ENCODE measurements at regions not wholly inside any gene's neighbourhood (a gene's known extent, or its start where the extent isn't known, plus 50 kb on each side); places are given as distances from the start of the nearest gene placed in this dataset.

- H4K5ac ChIP-seq (ENCODE audit: low read depth, low read length), result no peak overlapping the region
- in situ Hi-C loops (cut with MboI; ENCODE audit: low sequenced_read_pairs), result no loop called here
- no peak overlapping the region for H2AFZ ChIP-seq (replicated peaks; ENCODE audit: low read length, poor library complexity)
- no TSS peak for BruUV-seq (replicated peaks)
- H3K36me3 ChIP-seq (ENCODE audit: control insufficient read depth, insufficient read depth, low read length), result no peaks in the 10 kb centered on the region
- no peak overlapping the region for H3K4me3 ChIP-seq (ENCODE audit: insufficient read depth, low read depth, low read length)
- dilution Hi-C loops (cut with HindIII; ENCODE audit: low sequenced_read_pairs, unreplicated experiment), result no loop called here
- no peak overlapping the region for H3K23ac ChIP-seq (ENCODE audit: low read depth, low read length)
- H3K4me1 ChIP-seq (ENCODE audit: control insufficient read depth, insufficient read depth, low read length), result no peaks in the 10 kb centered on the region
- H2BK20ac ChIP-seq (ENCODE audit: low read depth, low read length), result no peak overlapping the region
- ChIA-PET CTCF (no interaction called here), POLR2A (ENCODE audit: unreplicated experiment) (no interaction called here)
- no peaks in the 10 kb centered on the region for H3K9me3 ChIP-seq (ENCODE audit: control insufficient read depth, insufficient read depth, low read length)
- ATAC-seq (ENCODE audit: low read depth) (no peak), DNase-seq (no peak)
- TF ChIP-seq MAFK (IDR thresholded peaks at IDR 0.05; ENCODE audit: low read depth, low read length) (no peak), ELK1 (IDR thresholded peaks at IDR 0.05; ENCODE audit: borderline replicate concordance, low read depth, low read length) (no peak), CEBPB (IDR thresholded peaks at IDR 0.05; ENCODE audit: low read depth, low read length) (no peak), RFX5 (IDR thresholded peaks at IDR 0.05; ENCODE audit: low read depth, low read length) (no peak), USF2 (IDR thresholded peaks at IDR 0.05; ENCODE audit: low read depth, low read length) (no peak), POLR2A (IDR thresholded peaks at IDR 0.05; ENCODE audit: low read depth, low read length) (no peak), FOS (IDR thresholded peaks at IDR 0.05; ENCODE audit: low read depth, low read length) (no peak), BHLHE40 (IDR thresholded peaks at IDR 0.05; ENCODE audit: low read depth, low read length) (no peak), SMC3 (IDR thresholded peaks at IDR 0.05; ENCODE audit: low read depth, low read length) (no peak)
- no peak overlapping the region for H4K8ac ChIP-seq (ENCODE audit: low read depth in 2 of 2, low read length in 2 of 2)
- H3K14ac ChIP-seq (replicated peaks; ENCODE audit: low read depth, low read length), result no peak overlapping the region
- H4K91ac ChIP-seq (ENCODE audit: insufficient read depth, low read depth, low read length), result no peak overlapping the region
- H3K27ac ChIP-seq (ENCODE audit: insufficient read depth, low read length), result no peak overlapping the region
- H2AK5ac ChIP-seq (ENCODE audit: low read depth, low read length), result no peak overlapping the region
- no peak overlapping the region for H3K9ac ChIP-seq (ENCODE audit: low read depth, low read length)
- H3K18ac ChIP-seq (ENCODE audit: low read depth, low read length), result no peak overlapping the region
- no peak overlapping the region for H2BK15ac ChIP-seq (ENCODE audit: low read depth, low read length)
- no peak overlapping the region for H3K4ac ChIP-seq (ENCODE audit: low read depth, low read length)
- no peaks in the 10 kb centered on the region for H3K9me1 ChIP-seq (ENCODE audit: insufficient read depth, low read length)
- H3K79me1 ChIP-seq (ENCODE audit: low read depth in 1 of 2, low read length in 2 of 2), result no peaks in the 10 kb centered on the region
- no peak overlapping the region for H3K4me2 ChIP-seq (ENCODE audit: low read depth, low read length)
- no peak overlapping the region for H3K56ac ChIP-seq (ENCODE audit: extremely low read depth, insufficient read depth, low read length)
- no peaks in the 10 kb centered on the region for H3K27me3 ChIP-seq (ENCODE audit: control insufficient read depth, insufficient read depth, low read length)
- H4K20me1 ChIP-seq (ENCODE audit: insufficient read depth, low read length), result no peaks in the 10 kb centered on the region
- H2BK120ac ChIP-seq (ENCODE audit: low read depth, low read length), result no peak overlapping the region
- H2BK5ac ChIP-seq (ENCODE audit: low read depth, low read length, poor library complexity, severe bottlenecking), result no peak overlapping the region
- no peak overlapping the region for H2AK9ac ChIP-seq (replicated peaks; ENCODE audit: low read depth, low read length, poor library complexity)
- intact Hi-C loops (cut with micrococcal nuclease), result no loop called here
Measured at GRCh38 chr2:66198873-66199272, 236.1 kb upstream of the MEIS1 start.

Measured in IMR-90 (cell line).